ENCODE measurements at regions not wholly inside any gene's neighbourhood (a gene's known extent, or its start where the extent isn't known, plus 50 kb on each side); places are given as distances from the start of the nearest gene placed in this dataset.

DNA sequence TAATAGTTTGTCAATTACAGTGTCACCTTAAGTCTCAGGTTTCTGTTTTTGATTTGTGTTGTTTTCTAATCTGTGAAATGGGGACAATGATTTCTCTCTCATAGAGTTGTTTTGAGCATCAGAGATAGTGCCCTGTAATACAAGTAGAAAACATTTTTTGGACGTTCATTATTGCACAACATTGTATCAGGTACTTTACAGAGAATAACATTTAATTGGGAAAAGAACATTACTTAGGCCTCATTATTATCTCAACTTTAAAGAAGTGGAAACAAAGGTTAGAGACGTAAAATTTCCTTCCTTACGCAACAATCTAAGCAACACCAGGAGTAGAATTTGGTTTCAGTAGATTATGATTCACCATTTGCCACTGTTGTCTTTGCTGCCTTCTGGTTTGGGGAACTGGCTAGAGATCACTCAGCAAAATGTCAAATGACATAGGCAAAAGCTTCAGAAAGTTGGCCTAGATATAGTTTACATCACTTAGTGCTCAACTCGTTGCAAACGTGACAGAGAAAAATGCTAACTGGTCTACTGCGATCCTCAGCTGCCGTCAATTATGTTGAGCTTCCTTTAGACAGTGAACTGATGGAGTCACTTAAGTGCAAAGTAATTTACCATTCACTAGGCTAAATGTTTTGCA, 1026.8 kb downstream of the CDH11 start:
- ATAC-seq (no peak), FAIRE-seq (no peak), DNase-seq (ENCODE audit: low read depth, low spot score) (no peak)
- in situ Hi-C loops (cut with MboI) = loop anchor here (10.0 to 25.0 kb wide), 2 partner anchors 60 to 1017 kb away; partner anchors contain the start of gene CDH11
- Histone ChIP-seq H4K20me1 (ENCODE audit: control insufficient read depth, insufficient read depth) (no peaks in the 10 kb centered on the region), H3K36me3 (ENCODE audit: control insufficient read depth in 2 of 2, insufficient read depth in 2 of 2, low read length in 1 of 2) (no peaks in the 10 kb centered on the region), H3K79me2 (ENCODE audit: control insufficient read depth, insufficient read depth, low read length) (no peaks in the 10 kb centered on the region), H3K27me3 (replicated peaks in 1 of 2; ENCODE audit: control insufficient read depth in 2 of 2, insufficient read depth in 2 of 2, low read length in 1 of 2) (no peaks in the 10 kb centered on the region), H3K4me2 (ENCODE audit: control insufficient read depth, insufficient read depth) (no peak overlapping the region), H3K9ac (ENCODE audit: control insufficient read depth, insufficient read depth, low read length) (no peak overlapping the region), H3K4me3 (no peak overlapping the region), H3K27ac (ENCODE audit: control insufficient read depth, insufficient read depth) (no peak overlapping the region), H3K4me1 (ENCODE audit: control insufficient read depth, insufficient read depth, low read length) (no peaks in the 10 kb centered on the region), H2AFZ (ENCODE audit: control insufficient read depth, low read depth, low read length) (no peak overlapping the region), H3K9me3 (replicated peaks; ENCODE audit: control insufficient read depth, insufficient read depth, low read length) (no peaks in the 10 kb centered on the region)
- POLR2A ChIA-PET = no interaction called here
- WGBS (ENCODE audit: insufficient coverage, insufficient replicate concordance, low lambda C conversion rate, missing lambda C conversion rate) = 3% methylated on average over 7 of the region's 7 CpGs
- CTCF ChIA-PET = no interaction called here
- intact Hi-C loops (cut with micrococcal nuclease; ENCODE audit: unreplicated experiment) = no loop called here
- SMC1A ChIA-PET (ENCODE audit: uncharacterized antibody, unreplicated experiment) = no interaction called here
- no TSS peak for BruUV-seq (replicated peaks)
- TF ChIP-seq IKZF2 (IDR thresholded peaks at IDR 0.05) (no peak), MEF2A (IDR thresholded peaks at IDR 0.05; ENCODE audit: insufficient read depth, low read depth, low read length) (no peak), BHLHE40 (IDR thresholded peaks at IDR 0.05; ENCODE audit: borderline replicate concordance in 1 of 2, low read depth in 2 of 2, low read length in 1 of 2) (no peak), ETV6 (conservative IDR thresholded peaks at IDR 0.05 in 1 of 2, IDR thresholded peaks at IDR 0.05 in 1 of 2; ENCODE audit: borderline replicate concordance in 1 of 2, low read depth in 1 of 2) (no peak), PAX5 (IDR thresholded peaks at IDR 0.05; ENCODE audit: borderline replicate concordance, low read depth, low read length) (no peak), POU2F2 (IDR thresholded peaks at IDR 0.05; ENCODE audit: borderline replicate concordance, low read depth, low read length) (no peak), YY1 (IDR thresholded peaks at IDR 0.05; ENCODE audit: low read depth, low read length) (no peak)
- TF ChIP-seq, protein P1, sequence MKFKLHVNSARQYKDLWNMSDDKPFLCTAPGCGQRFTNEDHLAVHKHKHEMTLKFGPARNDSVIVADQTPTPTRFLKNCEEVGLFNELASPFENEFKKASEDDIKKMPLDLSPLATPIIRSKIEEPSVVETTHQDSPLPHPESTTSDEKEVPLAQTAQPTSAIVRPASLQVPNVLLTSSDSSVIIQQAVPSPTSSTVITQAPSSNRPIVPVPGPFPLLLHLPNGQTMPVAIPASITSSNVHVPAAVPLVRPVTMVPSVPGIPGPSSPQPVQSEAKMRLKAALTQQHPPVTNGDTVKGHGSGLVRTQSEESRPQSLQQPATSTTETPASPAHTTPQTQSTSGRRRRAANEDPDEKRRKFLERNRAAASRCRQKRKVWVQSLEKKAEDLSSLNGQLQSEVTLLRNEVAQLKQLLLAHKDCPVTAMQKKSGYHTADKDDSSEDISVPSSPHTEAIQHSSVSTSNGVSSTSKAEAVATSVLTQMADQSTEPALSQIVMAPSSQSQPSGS (IDR thresholded peaks at IDR 0.05; ENCODE audit: low read length) = no peak
- RAD21 ChIA-PET (ENCODE audit: unreplicated experiment) = no interaction called here
